ENCODE measurements at regions not wholly inside any gene's neighbourhood (a gene's known extent, or its start where the extent isn't known, plus 50 kb on each side); places are given as distances from the start of the nearest gene placed in this dataset.

DNA sequence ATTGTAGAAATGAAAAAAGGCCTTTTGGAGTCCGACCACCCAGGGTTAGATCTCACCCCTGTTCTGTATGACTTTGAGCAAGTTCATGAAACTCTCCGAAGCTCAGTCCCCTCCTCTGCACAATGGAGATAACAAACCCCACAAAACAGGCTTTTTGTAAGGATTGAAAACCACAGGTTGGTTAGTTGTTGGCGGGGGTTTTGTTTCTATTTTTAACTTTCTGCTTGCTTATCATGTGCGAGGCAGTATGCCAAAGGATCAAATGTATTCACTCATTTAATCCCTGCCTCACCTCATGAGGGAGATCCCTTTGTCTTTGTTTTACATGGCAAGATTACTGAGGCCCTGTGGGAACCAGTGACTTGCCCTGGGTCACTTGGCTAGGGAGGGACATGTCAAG lies 539.1 kb downstream of the CDK5RAP2 start:
- TF ChIP-seq POLR2A (IDR thresholded peaks at IDR 0.05) (no peak), POLR2AphosphoS5 (IDR thresholded peaks at IDR 0.05; ENCODE audit: insufficient read depth in 1 of 2, low read depth in 1 of 2) (no peak)
- TF ChIP-seq, protein P1, sequence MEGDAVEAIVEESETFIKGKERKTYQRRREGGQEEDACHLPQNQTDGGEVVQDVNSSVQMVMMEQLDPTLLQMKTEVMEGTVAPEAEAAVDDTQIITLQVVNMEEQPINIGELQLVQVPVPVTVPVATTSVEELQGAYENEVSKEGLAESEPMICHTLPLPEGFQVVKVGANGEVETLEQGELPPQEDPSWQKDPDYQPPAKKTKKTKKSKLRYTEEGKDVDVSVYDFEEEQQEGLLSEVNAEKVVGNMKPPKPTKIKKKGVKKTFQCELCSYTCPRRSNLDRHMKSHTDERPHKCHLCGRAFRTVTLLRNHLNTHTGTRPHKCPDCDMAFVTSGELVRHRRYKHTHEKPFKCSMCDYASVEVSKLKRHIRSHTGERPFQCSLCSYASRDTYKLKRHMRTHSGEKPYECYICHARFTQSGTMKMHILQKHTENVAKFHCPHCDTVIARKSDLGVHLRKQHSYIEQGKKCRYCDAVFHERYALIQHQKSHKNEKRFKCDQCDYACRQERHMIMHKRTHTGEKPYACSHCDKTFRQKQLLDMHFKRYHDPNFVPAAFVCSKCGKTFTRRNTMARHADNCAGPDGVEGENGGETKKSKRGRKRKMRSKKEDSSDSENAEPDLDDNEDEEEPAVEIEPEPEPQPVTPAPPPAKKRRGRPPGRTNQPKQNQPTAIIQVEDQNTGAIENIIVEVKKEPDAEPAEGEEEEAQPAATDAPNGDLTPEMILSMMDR (IDR thresholded peaks at IDR 0.05), result no peak
